OCI-LY1 (cell line): ENCODE measurements at regions not wholly inside any gene's neighbourhood (a gene's known extent, or its start where the extent isn't known, plus 50 kb on each side); places are given as distances from the start of the nearest gene placed in this dataset.

ENCODE experiments used
- CTCF ChIP-seq: fragments of 200-600 bp; sonication (generic), shearing (Covaris generic); IDR thresholded peaks from 2 replicates; pipeline ENCODE4 v1.5.1; 2017; ENCODE audit warnings: mild to moderate bottlenecking, antibody characterized with exemption, low read length, moderate library complexity, mixed read lengths
- EZH2 ChIP-seq: fragments of 200-600 bp; sonication (generic), shearing (Covaris generic); IDR thresholded peaks from 2 replicates; pipeline ENCODE4 v1.8.0; 2017; ENCODE audit warnings: borderline replicate concordance, mixed run types, mild to moderate bottlenecking, antibody characterized with exemption, low read length, moderate library complexity, mixed read lengths

GRCh38 chr2:5494212-5494611 is 198.0 kb upstream of the SOX11 start:
- TF ChIP-seq CTCF (no peak), EZH2 (no peak)
